ENCODE measurements at regions not wholly inside any gene's neighbourhood (a gene's known extent, or its start where the extent isn't known, plus 50 kb on each side); places are given as distances from the start of the nearest gene placed in this dataset.

- TF ChIP-seq POLR2A (IDR thresholded peaks at IDR 0.05) (no peak), CTCF (IDR thresholded peaks at IDR 0.05) (no peak)
Observed at GRCh38 chr10:62626817-62627216, 177.7 kb upstream of the ADO start.
